Stimulated activated effector memory CD8-positive, alpha-beta T cell treated with anti-CD3 and anti-CD28 coated beads, Interleukin-12 subunit alpha, Interleukin-12 subunit beta, amount 100 ng/mL, for 72 hours (primary cell): ENCODE measurements at regions not wholly inside any gene's neighbourhood (a gene's known extent, or its start where the extent isn't known, plus 50 kb on each side); places are given as distances from the start of the nearest gene placed in this dataset.
A peak's percentile ranks its signal among the peaks of the same experiment; 100 is the strongest.

ENCODE experiments used
- ATAC-seq: fragments of 150-1000 bp; cut with Tn5 transposase; 2 replicates; pipeline ENCODE4 v1.10.0; 2021
- DNase-seq, 2 donors: peaks; one replicate each; pipeline ENCODE4 v3.0.0; 2021 to 2022; ENCODE audit warnings: low spot score in 2 of 2
- H3K27ac Mint-ChIP-seq: one replicate; pipeline ENCODE4 v1.8.0; 2022; ENCODE audit warnings: mild to moderate bottlenecking, mixed read lengths
- H3K36me3 Mint-ChIP-seq: one replicate; pipeline ENCODE4 v1.8.0; 2022; ENCODE audit warnings: mild to moderate bottlenecking, mixed read lengths
- H3K4me1 Mint-ChIP-seq: one replicate; pipeline ENCODE4 v1.8.0; 2022; ENCODE audit warnings: mixed read lengths
- H3K4me3 Mint-ChIP-seq: one replicate; pipeline ENCODE4 v1.8.0; 2022; ENCODE audit warnings: mild to moderate bottlenecking, mixed read lengths
- H3K9me3 Mint-ChIP-seq: one replicate; pipeline ENCODE4 v1.8.0; 2022; ENCODE audit warnings: mixed read lengths

- no peaks in the 10 kb centered on the region for H3K9me3 Mint-ChIP-seq
- no peaks in the 10 kb centered on the region for H3K36me3 Mint-ChIP-seq
- DNase-seq (no peak), ATAC-seq (no peak)
- no peak overlapping the region for H3K27ac Mint-ChIP-seq
- H3K4me3 Mint-ChIP-seq, result no peak overlapping the region
- H3K4me1 Mint-ChIP-seq, result peaks cover 60% of the 10 kb centered on the region
These were observed 399.1 kb upstream of the TBL1XR1 start for GRCh38 chr3:177596248-177596815.

DNA sequence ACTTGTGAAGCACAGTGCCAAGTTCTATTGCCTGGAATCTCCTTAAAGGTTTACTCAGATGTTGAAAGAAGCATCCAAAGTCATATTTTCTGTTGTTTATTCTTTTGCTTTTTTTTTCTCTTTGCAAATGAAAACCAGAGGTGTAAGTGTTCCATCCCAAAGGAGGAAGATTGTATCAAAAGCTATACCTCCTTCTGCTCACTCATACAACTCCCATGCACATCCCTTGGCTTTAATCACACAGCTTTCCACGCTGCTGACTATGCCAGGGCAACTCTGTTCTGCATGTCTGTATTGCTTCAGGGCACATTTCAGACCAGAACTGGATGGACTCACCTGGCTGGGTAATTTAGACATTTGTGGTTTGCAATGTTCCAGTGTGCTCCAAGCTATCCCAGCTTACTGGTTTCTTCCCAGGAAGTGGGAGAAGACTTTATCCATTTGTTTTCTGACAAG lies 399.6 kb upstream of the TBL1XR1 start:
- Mint-ChIP-seq H3K4me3 (peak overlapping the region; percentile 50), H3K27ac (peak overlapping the region; percentile 93)
- DNase-seq, result no peak

DNA sequence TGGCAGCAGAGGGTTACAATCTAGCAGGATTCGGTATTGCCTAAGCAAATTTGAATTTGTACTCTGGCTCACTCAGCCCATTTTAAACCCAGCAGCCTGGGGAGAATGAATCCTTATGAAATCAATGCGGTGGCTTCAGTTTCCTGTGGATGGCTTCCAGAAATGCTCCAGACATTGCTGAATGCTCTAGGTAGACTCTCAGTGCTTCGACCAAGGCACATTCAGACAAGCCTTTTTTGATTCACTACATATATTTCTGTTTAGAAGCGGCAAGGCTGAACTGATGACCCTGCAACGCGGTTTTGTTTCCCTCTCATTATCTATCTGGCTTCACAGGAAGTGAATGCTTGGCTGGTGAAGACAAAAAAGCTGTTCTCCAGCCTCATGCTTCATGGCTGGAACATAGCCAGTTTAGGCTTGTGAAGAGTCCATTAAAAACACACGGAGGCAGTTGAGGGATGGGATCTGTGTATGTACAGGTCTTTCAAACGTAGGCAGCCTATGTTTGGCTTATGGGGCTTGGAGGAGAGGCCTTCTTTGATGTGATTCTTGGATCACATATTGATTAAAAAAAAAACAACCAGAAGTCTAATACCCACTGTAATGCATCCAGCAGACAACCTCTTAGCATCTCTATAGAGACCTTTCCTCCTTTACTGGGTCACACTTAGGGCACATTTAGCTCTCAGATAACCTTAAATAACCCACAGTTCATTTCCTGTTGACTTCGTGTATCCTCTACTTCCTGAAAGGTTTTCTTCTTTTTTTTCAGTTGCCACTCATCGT lies 400.2 kb upstream of the TBL1XR1 start:
- no peaks in the 10 kb centered on the region for H3K36me3 Mint-ChIP-seq
- H3K9me3 Mint-ChIP-seq, result no peaks in the 10 kb centered on the region
- peak overlapping the region; percentile 50 for H3K4me3 Mint-ChIP-seq
- H3K4me1 Mint-ChIP-seq, result peaks cover 55% of the 10 kb centered on the region
- peak; percentile 88 for ATAC-seq
- peak in 1 of 2 donors; percentile 57 for DNase-seq
- peak overlapping the region; percentile 93 for H3K27ac Mint-ChIP-seq

More for the DNA sequence above, 399.6 kb upstream of the TBL1XR1 start:
- Mint-ChIP-seq H3K4me1 (peaks cover 55% of the 10 kb centered on the region), H3K36me3 (no peaks in the 10 kb centered on the region), H3K9me3 (no peaks in the 10 kb centered on the region)
- ATAC-seq, result no peak

DNA sequence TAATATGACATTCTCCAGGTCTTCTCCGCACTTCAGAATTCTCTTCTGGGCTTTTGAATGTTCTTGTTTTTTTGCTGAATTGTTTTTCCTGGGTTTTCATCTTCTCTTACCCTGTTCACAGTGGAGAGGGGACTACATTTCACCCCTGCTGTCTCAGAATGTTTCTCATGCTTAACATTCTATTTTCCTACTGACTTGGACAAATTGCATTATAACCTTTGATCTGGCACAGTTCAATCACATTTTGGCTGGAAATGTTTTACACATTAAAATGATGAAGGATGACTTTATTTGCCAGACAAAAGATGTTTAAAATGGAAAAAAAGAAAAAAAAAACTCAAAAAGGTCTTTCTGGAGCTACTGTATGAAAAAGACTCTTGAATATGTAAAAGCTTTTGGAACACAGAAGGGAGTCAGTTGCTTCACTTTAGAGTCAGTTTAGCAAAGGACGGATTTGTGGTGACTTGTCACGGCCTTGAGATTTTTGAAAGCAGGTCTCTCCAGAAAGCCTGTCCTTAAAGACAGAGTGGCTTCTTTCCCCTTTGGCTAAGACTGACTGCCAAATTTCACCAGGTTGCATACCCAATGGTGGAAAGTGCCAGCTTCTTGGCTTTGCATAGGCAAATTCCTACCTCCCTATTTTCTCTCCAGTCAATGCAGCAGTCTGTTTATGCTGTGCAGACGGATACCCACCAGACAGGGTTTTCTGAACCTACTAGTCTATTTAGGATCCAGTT lies 401.0 kb upstream of the TBL1XR1 start:
- Mint-ChIP-seq H3K9me3 (no peaks in the 10 kb centered on the region), H3K4me3 (peak overlapping the region; percentile 50), H3K36me3 (no peaks in the 10 kb centered on the region), H3K4me1 (peaks cover 63% of the 10 kb centered on the region), H3K27ac (peak overlapping the region; percentile 93)
- DNase-seq (no peak), ATAC-seq (no peak)

GRCh38 chr3:177599326-177599725 lies 402.0 kb upstream of the TBL1XR1 start:
- Mint-ChIP-seq H3K27ac (no peak overlapping the region), H3K4me1 (peaks cover 68% of the 10 kb centered on the region), H3K36me3 (no peaks in the 10 kb centered on the region), H3K9me3 (no peaks in the 10 kb centered on the region), H3K4me3 (no peak overlapping the region)
- DNase-seq (no peak), ATAC-seq (no peak)

- DNase-seq (no peak), ATAC-seq (no peak)
- H3K27ac Mint-ChIP-seq, result no peak overlapping the region
- H3K4me3 Mint-ChIP-seq, result no peak overlapping the region
- peaks cover under 1% of the 10 kb centered on the region for H3K9me3 Mint-ChIP-seq
- H3K36me3 Mint-ChIP-seq, result no peaks in the 10 kb centered on the region
- H3K4me1 Mint-ChIP-seq, result peaks cover 68% of the 10 kb centered on the region
These were observed 402.6 kb upstream of the TBL1XR1 start for GRCh38 chr3:177599837-177600236.

- DNase-seq, result no peak
- Mint-ChIP-seq H3K4me3 (no peak overlapping the region), H3K4me1 (peaks cover 67% of the 10 kb centered on the region), H3K9me3 (peaks cover 3% of the 10 kb centered on the region), H3K27ac (no peak overlapping the region), H3K36me3 (no peaks in the 10 kb centered on the region)
- no peak for ATAC-seq
These were observed 403.1 kb upstream of the TBL1XR1 start for GRCh38 chr3:177600411-177600810.

DNA sequence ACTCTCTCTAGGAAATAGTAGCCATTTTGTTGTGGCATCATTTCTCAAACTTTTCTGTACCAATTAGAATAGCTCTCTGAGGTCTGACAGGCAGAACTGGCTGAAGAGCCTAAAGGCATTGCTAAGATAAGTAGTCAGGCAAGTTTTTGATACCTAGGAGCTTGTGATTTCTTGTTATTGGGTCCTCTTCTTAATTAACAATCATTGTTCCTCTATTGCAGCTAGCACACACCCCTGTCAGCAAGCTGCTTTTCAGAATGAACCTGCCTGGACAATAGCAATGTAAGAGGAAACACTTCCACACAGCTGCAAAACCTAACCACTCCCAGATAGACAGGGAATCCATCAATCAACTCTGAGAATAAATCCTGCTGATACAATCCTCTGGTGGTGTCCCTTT lies 403.9 kb upstream of the TBL1XR1 start:
- H3K36me3 Mint-ChIP-seq, result no peaks in the 10 kb centered on the region
- DNase-seq, result no peak
- no peak overlapping the region for H3K27ac Mint-ChIP-seq
- ATAC-seq, result no peak
- H3K4me3 Mint-ChIP-seq, result no peak overlapping the region
- H3K4me1 Mint-ChIP-seq, result peaks cover 59% of the 10 kb centered on the region
- H3K9me3 Mint-ChIP-seq, result peaks cover 3% of the 10 kb centered on the region

GRCh38 chr3:177602601-177603147 lies 405.4 kb upstream of the TBL1XR1 start:
- ATAC-seq, result no peak
- Mint-ChIP-seq H3K9me3 (peaks cover 3% of the 10 kb centered on the region), H3K36me3 (no peaks in the 10 kb centered on the region), H3K27ac (peak overlapping the region; percentile 11), H3K4me3 (no peak overlapping the region), H3K4me1 (peaks cover 51% of the 10 kb centered on the region)
- no peak for DNase-seq

- DNase-seq (no peak), ATAC-seq (peak; percentile 75)
- Mint-ChIP-seq H3K4me3 (no peak overlapping the region), H3K36me3 (no peaks in the 10 kb centered on the region), H3K9me3 (peaks cover 3% of the 10 kb centered on the region), H3K4me1 (peaks cover 46% of the 10 kb centered on the region), H3K27ac (no peak overlapping the region)
These were observed 405.9 kb upstream of the TBL1XR1 start for GRCh38 chr3:177603148-177603603.

DNA sequence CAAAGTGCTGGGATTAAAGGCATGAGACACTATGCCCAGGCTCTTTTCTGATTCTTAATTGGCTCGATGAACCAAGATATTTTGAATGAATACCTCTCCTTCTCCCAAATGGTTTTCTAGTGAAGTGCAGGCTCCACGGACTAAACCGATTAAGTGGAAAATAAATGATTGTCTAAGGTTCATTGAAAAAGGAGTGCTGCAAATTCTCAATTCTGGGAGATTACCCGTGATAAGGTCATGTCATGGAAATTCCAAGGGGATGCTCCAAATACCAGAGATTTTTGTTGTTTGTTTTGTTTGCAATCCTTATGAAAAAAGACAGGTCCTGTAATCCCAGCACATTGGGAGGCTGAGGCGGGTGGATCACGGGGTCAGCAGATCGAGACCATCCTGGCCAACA lies 406.9 kb upstream of the TBL1XR1 start:
- no peak overlapping the region for H3K27ac Mint-ChIP-seq
- ATAC-seq, result no peak
- peaks cover 3% of the 10 kb centered on the region for H3K9me3 Mint-ChIP-seq
- H3K4me3 Mint-ChIP-seq, result no peak overlapping the region
- no peaks in the 10 kb centered on the region for H3K36me3 Mint-ChIP-seq
- peaks cover 39% of the 10 kb centered on the region for H3K4me1 Mint-ChIP-seq
- DNase-seq, result no peak

- no peak for ATAC-seq
- H3K27ac Mint-ChIP-seq, result no peak overlapping the region
- H3K4me3 Mint-ChIP-seq, result no peak overlapping the region
- H3K36me3 Mint-ChIP-seq, result no peaks in the 10 kb centered on the region
- H3K9me3 Mint-ChIP-seq, result peaks cover 3% of the 10 kb centered on the region
- DNase-seq, result no peak
- H3K4me1 Mint-ChIP-seq, result peaks cover 24% of the 10 kb centered on the region
These were observed 409.6 kb upstream of the TBL1XR1 start for GRCh38 chr3:177606891-177607290.

GRCh38 chr3:177607589-177607988 lies 410.3 kb upstream of the TBL1XR1 start:
- H3K36me3 Mint-ChIP-seq, result no peaks in the 10 kb centered on the region
- no peak for ATAC-seq
- peaks cover 3% of the 10 kb centered on the region for H3K9me3 Mint-ChIP-seq
- peaks cover 17% of the 10 kb centered on the region for H3K4me1 Mint-ChIP-seq
- no peak overlapping the region for H3K27ac Mint-ChIP-seq
- H3K4me3 Mint-ChIP-seq, result no peak overlapping the region
- DNase-seq, result no peak

- peaks cover 3% of the 10 kb centered on the region for H3K9me3 Mint-ChIP-seq
- DNase-seq (no peak), ATAC-seq (no peak)
- no peak overlapping the region for H3K27ac Mint-ChIP-seq
- H3K36me3 Mint-ChIP-seq, result no peaks in the 10 kb centered on the region
- no peak overlapping the region for H3K4me3 Mint-ChIP-seq
- H3K4me1 Mint-ChIP-seq, result peaks cover 9% of the 10 kb centered on the region
These were observed 411.2 kb upstream of the TBL1XR1 start for GRCh38 chr3:177608443-177608842.

DNA sequence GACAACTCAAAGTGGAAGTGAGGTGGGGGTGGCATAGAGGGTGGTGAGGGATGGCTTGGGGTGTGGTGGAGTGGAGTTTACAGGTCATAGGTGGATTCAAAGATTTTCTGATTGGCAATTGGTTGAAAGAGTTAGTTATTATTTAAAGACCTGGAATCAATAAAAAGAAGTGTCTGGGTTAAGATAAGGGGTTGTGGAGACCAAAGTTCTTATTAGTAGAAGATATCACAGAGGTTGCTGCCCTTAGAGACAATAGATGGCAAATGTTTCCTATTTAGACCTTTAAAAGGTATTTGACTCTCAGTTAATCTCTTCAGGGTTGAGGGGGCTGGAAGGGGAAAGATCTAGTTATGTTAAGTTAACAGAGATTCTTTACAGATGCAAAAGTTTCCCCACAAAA lies 412.3 kb upstream of the TBL1XR1 start:
- no peak overlapping the region for H3K4me3 Mint-ChIP-seq
- no peaks in the 10 kb centered on the region for H3K36me3 Mint-ChIP-seq
- DNase-seq (no peak), ATAC-seq (no peak)
- peaks cover 6% of the 10 kb centered on the region for H3K4me1 Mint-ChIP-seq
- peaks cover 6% of the 10 kb centered on the region for H3K9me3 Mint-ChIP-seq
- H3K27ac Mint-ChIP-seq, result no peak overlapping the region
